ENCODE measurements at regions not wholly inside any gene's neighbourhood (a gene's known extent, or its start where the extent isn't known, plus 50 kb on each side); places are given as distances from the start of the nearest gene placed in this dataset.

GRCh38 chr3:21345382-21345976 is 405.5 kb downstream of the ZNF385D start (continued):
- TF ChIP-seq ZNF274 (IDR thresholded peaks at IDR 0.05; ENCODE audit: low read depth, low read length) = no peak
- TF ChIP-seq ELF1 (IDR thresholded peaks at IDR 0.05; ENCODE audit: borderline replicate concordance, low read depth) = no peak
- TF ChIP-seq JUND (IDR thresholded peaks at IDR 0.05) = no peak
- TF ChIP-seq SRF (IDR thresholded peaks at IDR 0.05; ENCODE audit: low read depth) = no peak
- TF ChIP-seq EZH2phosphoT487 (IDR thresholded peaks at IDR 0.05; ENCODE audit: borderline replicate concordance) = no peak
- no peak for TF ChIP-seq EGR1 (IDR thresholded peaks at IDR 0.05; ENCODE audit: low read depth)
- TF ChIP-seq FOSL1 (IDR thresholded peaks at IDR 0.05; ENCODE audit: low read depth) = no peak

- ChIA-PET CTCF (no interaction called here), POLR2A (no interaction called here), RAD21 (ENCODE audit: low non-redundant PET in 1 of 2, low total read pairs in 2 of 2, uncharacterized antibody in 2 of 2, unreplicated experiment in 2 of 2) (no interaction called here)
- H3K4me1 ChIP-seq (ENCODE audit: control insufficient read depth in 1 of 2, insufficient read depth in 2 of 2, low read length in 2 of 2) = no peaks in the 10 kb centered on the region
- no peak overlapping the region for H3K4me2 ChIP-seq (ENCODE audit: low read length)
- intact Hi-C loops (cut with micrococcal nuclease) = no loop called here
- peaks cover 0 to 8% of the 10 kb centered on the region in 2 experiments; a peak in 2 of 4 replicates for H3K9me3 ChIP-seq (ENCODE audit: control insufficient read depth in 1 of 2, insufficient read depth in 1 of 2, low read depth in 1 of 2, low read length in 2 of 2)
- H3K4me3 ChIP-seq (replicated peaks in 1 of 2; ENCODE audit: low read depth in 1 of 2, low read length in 2 of 2) = no peak overlapping the region
- BruUV-seq (replicated peaks) = no TSS peak
- no peaks in the 10 kb centered on the region for H4K20me1 ChIP-seq (ENCODE audit: insufficient read depth)
- TF ChIP-seq ZFX (IDR thresholded peaks at IDR 0.05) (no peak), FOSL1 (IDR thresholded peaks at IDR 0.05; ENCODE audit: low read depth) (no peak), EZH2 (IDR thresholded peaks at IDR 0.05) (no peak), EZH2phosphoT487 (IDR thresholded peaks at IDR 0.05; ENCODE audit: borderline replicate concordance) (no peak), ZNF274 (IDR thresholded peaks at IDR 0.05; ENCODE audit: low read depth, low read length) (no peak), POLR2A (IDR thresholded peaks at IDR 0.05; ENCODE audit: borderline replicate concordance, extremely low read depth, insufficient read depth, insufficient read length) (no peak)
- H2AFZ ChIP-seq (ENCODE audit: low read depth, low read length, poor library complexity, severe bottlenecking) = no peak overlapping the region
- no peaks in the 10 kb centered on the region for H3K9me2 ChIP-seq (ENCODE audit: insufficient read depth)
- no peaks in the 10 kb centered on the region for H3K79me2 ChIP-seq (ENCODE audit: insufficient read depth, low read length)
- DNase-seq (ENCODE audit: low read depth, low spot score) = no peak
- no peaks in the 10 kb centered on the region for H3K27me3 ChIP-seq (ENCODE audit: insufficient read depth, low read length)
- no peak overlapping the region for H3K27ac ChIP-seq (ENCODE audit: low read depth, low read length)
- ATAC-seq = no peak
- H3K9ac ChIP-seq (ENCODE audit: low read length) = no peak overlapping the region
- H3K36me3 ChIP-seq (ENCODE audit: control insufficient read depth in 1 of 2, insufficient read depth in 2 of 2, low read length in 2 of 2) = no peaks in the 10 kb centered on the region
These were observed 419.2 kb downstream of the ZNF385D start for GRCh38 chr3:21331857-21332256.

- H3K9ac ChIP-seq (ENCODE audit: low read length) = no peak overlapping the region
- DNase-seq (ENCODE audit: low read depth, low spot score) (no peak), ATAC-seq (no peak)
- no peaks in the 10 kb centered on the region for H3K27me3 ChIP-seq (ENCODE audit: insufficient read depth, low read length)
- ChIA-PET CTCF (no interaction called here), RAD21 (ENCODE audit: low non-redundant PET in 1 of 2, low total read pairs in 2 of 2, uncharacterized antibody in 2 of 2, unreplicated experiment in 2 of 2) (no interaction called here), POLR2A (no interaction called here)
- TF ChIP-seq ZBTB33 (IDR thresholded peaks at IDR 0.05; ENCODE audit: extremely low read depth, insufficient replicate concordance, low read length) = no peak
- no peak for TF ChIP-seq MAX (IDR thresholded peaks at IDR 0.05)
- no peak for TF ChIP-seq SP1 (IDR thresholded peaks at IDR 0.05; ENCODE audit: low read depth)
- no peak for TF ChIP-seq TCF7L2 (IDR thresholded peaks at IDR 0.05; ENCODE audit: borderline replicate concordance, extremely low read depth, insufficient read depth, insufficient read length)
- TF ChIP-seq ZNF274 (IDR thresholded peaks at IDR 0.05; ENCODE audit: low read depth, low read length) = no peak
- TF ChIP-seq EZH2phosphoT487 (IDR thresholded peaks at IDR 0.05; ENCODE audit: borderline replicate concordance) = no peak
- no peaks in the 10 kb centered on the region for H3K36me3 ChIP-seq (ENCODE audit: control insufficient read depth in 1 of 2, insufficient read depth in 2 of 2, low read length in 2 of 2)
- H3K9me3 ChIP-seq (ENCODE audit: control insufficient read depth in 1 of 2, insufficient read depth in 1 of 2, low read depth in 1 of 2, low read length in 2 of 2) = peaks cover 0 to 8% of the 10 kb centered on the region in 2 experiments; a peak in 2 of 4 replicates
- no peaks in the 10 kb centered on the region for H3K4me1 ChIP-seq (ENCODE audit: control insufficient read depth in 1 of 2, insufficient read depth in 2 of 2, low read length in 2 of 2)
- no peak overlapping the region for H2AFZ ChIP-seq (ENCODE audit: low read depth, low read length, poor library complexity, severe bottlenecking)
- H4K20me1 ChIP-seq (ENCODE audit: insufficient read depth) = no peaks in the 10 kb centered on the region
- no TSS peak for BruUV-seq (replicated peaks)
- H3K27ac ChIP-seq (ENCODE audit: low read depth, low read length) = no peak overlapping the region
- no peaks in the 10 kb centered on the region for H3K9me2 ChIP-seq (ENCODE audit: insufficient read depth)
- intact Hi-C loops (cut with micrococcal nuclease) = no loop called here
- no peak overlapping the region for H3K4me2 ChIP-seq (ENCODE audit: low read length)
- H3K79me2 ChIP-seq (ENCODE audit: insufficient read depth, low read length) = no peaks in the 10 kb centered on the region
- H3K4me3 ChIP-seq (replicated peaks in 1 of 2; ENCODE audit: low read depth in 1 of 2, low read length in 2 of 2) = no peak overlapping the region
These were observed 419.7 kb downstream of the ZNF385D start for GRCh38 chr3:21331321-21331720.

Data from HCT116 (cell line).